NCI-H345 treated with DMSO at 0.1 percent for 48 hours (cell line): ENCODE measurements at regions not wholly inside any gene's neighbourhood (a gene's known extent, or its start where the extent isn't known, plus 50 kb on each side); places are given as distances from the start of the nearest gene placed in this dataset.
"Not testable (repeated sequence)": the region's sequence is repeated elsewhere in the genome, so short reads cannot be mapped to it uniquely, and the experiment has no call there.

Experiments
- DNase-seq: peaks from one replicate; lab custom pipeline; 2025; ENCODE audit not compliant: unreplicated experiment; lab: John Stamatoyannopoulos, UW

DNA sequence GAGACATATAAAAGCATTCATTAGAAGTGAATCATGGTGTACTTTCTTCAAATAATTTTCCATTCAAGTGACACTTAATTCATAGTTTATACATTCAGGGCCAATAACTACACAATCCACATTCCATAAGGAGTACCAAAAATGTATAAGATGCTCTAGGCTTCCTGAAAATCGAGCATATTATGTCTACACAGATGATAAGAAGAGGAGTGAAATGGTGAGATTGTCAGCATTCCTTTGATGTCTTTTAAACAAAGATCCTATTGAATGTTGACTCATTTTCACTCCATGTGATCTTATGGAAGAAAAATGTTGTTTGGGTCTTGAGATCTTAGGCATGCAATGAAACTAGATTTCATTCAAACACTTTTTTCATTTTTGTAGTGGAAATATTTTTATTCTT, 843.2 kb downstream of the KCNA4 start:
- no peak for DNase-seq

DNA sequence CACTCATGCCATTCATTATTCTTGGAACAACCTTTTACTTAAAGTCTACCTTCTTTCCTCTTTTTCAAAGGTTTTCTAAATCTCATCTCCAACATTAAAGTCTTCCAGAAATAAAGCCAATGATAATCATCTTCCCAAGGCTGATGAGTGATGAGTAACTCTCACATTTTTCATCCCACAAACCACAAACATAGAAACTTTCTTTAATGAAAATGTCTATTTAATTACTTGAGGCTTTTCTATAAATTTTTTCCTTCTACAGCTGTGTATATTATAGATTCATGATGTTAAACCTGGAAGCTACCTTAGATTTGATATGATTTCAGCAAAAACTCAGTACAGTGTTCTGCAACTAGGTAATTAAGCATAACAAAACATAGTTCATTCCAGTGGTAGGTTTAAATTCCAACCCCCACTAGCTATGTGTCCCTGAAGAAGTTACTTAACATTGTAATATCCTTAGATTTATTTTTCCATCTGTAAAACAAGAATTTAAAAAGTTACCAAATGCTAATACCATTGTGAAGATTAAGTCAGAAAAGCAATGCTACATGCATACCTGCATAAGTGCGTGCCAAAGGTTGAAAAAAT, 845.4 kb downstream of the KCNA4 start:
- DNase-seq: no peak

DNA sequence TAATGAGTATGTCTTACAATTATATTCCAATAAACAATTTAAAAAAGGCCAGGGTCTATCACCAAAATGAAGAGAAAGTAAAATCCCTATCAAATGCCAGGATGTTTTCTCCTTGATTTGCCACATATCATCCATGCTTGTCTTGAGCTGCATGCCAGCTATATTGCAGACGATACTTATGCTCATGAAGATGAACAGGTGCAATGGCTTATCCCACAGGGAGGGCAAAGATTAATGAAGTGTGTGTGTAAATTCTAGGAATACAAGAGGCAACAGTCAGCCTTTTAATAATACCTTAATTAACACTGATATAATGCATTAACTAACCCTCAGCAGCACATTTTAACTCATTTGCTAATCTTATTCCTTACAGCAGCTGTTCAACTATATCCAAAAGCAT, 850.5 kb downstream of the KCNA4 start:
- no peak for DNase-seq

DNA sequence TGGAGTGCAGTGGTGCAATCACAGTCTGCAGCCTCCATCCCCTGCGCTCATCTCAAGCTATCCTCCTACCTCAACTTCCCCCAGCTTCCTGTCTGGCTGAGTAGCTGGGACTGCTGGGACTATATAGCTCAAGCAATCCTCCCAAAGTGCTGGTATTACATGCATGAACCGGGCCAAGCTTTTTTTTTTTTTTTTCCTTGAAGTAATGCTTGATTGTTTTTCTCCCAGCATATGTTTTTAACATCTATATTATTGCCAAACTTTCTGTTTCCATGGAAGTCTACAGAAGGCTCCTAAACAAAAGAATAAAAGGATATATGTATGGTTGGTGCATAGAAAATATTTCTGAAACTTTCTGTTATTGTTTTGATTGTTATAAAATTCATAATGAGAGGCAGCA, 853.6 kb downstream of the KCNA4 start:
- no peak for DNase-seq

DNA sequence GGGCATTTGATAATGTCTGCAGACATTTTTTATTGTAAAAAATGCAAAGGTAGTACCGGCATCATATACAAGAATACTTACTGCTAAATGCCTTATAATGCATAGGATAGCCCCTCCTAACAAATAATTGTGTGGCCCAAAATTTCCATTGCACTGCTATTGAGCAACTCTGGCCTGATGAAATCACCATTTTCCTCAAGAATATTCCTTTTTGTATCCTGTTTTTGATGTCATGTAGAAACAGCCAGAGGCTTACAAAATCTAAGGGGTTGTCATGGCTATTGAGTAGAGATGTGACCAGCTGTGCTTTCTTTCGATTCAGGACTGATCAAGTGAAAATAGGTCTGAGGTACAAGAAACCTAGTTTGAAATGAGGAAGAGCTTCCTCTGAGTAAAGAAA, 854.3 kb downstream of the KCNA4 start:
- no peak for DNase-seq

DNA sequence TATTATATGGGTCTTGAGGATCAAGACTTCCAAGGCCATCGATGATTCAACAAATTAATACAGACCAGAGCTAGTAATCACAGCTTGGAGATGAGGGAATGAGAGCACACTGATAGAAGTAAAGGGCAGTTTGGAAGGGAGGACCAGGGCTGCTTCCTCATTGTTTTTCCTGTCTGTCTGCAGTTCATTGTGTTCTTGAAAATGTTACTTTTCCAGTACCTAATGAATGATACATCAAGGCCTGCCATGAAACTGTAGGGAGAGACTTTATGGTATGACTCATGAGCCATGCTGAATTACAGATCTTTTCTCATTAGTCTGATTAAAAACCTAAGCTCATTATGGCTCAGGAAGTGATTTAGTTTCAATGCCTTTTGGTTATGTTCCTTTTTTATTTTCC, 855.6 kb downstream of the KCNA4 start:
- DNase-seq: no peak

DNA sequence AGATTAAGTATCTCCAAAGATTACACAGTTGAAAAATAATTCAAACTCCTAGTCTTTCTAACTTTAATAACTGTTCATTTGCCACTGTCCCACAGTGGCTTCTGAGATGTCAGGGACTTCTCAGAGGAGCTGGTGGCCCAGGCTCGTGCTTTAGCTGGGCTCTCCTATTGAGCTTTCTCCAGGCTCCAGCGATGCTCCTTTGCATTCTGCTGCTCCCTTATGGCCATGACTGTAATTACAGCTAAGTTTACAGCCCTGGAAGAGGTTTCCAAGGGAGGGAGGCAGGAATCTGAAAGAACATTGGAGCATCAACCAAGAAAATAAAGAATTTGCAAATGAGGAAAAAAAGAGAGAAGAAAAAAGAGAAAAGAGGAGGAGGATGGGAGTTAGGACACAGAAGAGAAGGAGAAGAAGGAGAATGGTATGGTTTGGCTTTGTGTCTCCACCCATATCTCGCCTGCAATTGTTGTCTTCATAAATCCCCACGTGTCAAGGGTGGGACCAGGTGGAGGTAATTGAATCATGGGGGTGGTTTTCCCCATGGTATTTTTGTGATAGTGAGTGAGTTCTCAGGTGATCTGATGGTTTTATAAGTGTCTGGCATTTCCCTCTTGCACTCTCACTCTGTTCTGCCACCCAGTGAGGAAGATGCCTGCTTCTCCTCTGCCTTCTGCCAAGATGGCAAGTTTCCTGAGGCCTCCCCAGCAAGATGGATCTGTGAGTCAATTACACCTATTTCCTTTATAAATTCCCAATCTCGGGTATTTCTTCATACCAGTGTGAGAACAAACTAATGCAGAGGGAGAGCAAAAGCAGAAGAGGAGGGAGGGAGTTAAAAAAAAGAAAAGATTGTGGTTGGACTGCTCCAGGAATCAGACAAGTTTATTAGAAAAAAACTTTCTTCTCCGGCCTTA, 857.0 kb downstream of the KCNA4 start:
- peak; percentile 44 for DNase-seq

DNA sequence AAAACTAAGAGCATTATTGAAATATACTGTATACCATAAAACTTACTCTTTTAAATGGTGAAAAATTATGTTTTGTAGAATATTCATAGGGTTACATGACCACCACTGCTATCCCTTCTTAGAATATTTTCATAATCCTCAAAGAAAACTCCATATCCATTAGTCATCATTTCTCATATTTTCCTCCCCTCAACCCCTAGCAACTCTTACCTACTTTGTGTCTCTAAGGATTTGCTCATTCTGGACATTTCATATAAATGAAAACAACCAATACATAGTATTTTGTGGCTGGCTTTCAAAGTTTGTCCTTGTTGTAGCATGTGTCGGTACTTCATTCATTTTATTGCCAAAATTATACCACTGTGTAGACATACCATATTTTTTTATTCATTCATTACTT, 863.8 kb downstream of the KCNA4 start:
- no peak for DNase-seq

DNA sequence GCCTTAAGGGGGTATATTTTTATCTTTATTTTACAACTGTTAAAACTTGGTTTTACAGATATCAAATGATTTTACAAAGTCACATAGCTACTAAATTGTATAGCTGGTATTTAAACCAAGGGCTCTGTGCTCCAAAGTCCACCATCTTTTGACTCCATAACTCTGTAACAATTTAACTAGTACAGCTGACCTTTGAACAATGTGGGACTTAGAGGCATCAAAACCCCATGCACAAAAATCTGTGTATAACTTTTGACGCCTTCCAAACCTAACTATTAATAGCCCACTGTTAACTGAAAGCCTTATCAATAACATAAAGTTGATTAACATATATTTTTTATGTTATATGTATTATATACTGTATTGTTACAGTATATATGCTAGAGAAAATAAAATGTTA, 874.3 kb downstream of the KCNA4 start:
- not testable (repeated sequence) for DNase-seq

DNA sequence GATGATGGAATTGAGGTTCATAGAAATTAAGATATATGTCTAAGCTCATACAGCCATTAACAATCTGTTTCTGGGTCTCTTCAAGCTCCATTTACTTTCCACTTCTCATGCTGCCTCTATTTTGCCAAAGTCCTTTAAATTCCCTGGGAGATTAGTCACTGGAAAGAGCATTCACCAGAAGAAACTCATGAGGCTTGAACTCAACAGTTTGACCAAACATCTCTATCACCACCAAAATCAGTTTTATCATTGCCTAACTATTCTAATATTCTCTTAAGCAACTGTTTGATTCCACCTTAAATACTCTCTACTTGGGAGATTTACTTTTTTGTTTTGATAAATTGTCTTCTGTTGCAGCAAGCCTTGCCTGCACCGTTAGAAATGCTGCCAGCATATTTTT, 881.3 kb downstream of the KCNA4 start:
- no peak for DNase-seq

DNA sequence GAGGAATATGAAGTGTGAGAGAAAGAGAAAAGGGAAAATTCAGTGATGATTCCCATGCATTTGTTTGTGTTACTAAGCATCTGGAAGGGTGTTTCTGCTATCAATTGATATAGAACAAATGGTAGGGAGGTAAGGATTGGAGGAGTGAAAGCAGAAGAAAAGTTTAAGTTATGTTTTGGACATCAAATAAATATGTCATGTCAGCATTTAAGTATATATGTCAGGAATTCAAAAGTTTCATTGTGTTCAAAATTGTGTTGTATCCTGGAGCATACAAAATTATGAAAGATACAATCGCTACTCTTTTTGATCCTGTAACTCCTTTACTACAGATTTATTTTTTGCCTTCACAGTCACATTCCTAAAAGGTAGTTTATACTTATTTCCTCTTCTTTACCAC, 885.8 kb downstream of the KCNA4 start:
- no peak for DNase-seq

DNA sequence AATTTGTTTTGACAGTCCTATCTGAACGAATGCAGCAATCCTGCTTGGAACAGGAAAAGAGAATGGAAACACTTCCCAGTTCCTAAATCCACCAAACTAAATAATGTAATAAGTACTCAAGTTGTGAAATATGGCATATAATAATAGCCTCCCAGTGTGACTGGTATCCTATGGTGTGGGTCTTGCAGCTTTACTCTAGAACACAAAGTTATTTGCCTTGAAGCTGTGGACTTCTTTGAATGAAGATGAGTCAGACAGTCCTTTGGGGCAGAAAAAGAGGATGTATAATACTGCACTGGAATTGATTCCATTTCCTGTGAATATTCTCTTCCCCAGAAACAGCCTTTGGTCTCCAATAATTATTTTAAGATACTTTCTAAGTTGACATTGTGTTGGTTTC, 887.0 kb downstream of the KCNA4 start:
- DNase-seq: no peak

DNA sequence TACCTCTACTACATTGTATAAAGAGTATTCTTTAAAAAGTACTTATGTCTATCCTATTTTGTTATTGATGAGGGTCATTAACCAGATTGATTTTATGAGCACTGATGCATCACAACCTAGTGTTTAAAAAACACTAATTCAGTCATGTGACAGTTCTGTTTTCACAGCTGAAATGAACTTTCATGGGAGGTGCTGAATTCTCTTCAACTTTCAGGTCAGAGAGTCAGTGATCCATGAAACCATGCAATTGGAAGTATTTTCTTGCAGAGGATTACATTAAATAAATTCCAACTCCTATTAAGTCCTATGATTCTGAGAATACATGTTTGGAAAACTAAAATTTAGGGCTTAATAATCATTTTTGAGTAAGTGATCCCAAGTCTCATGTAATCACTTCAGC, 889.4 kb downstream of the KCNA4 start:
- DNase-seq: no peak

DNA sequence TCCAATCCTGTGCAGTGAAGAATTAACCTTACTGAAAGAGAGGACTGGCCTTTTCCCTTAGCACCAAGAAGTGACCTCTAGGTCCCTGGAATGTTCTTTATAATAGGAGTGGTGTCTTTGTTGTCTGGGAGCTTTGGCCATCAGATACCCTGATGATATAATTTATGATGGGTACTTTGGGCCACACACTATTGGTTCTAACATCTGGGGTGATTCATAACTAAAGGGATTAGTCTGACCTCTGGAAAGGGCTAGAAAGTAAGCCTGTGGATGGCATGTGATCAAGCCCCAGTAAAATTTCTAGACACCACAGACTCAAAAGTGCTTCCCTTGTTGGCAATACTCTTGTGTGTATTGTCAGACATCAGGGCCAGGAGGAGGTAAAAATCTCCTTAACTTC, 891.2 kb downstream of the KCNA4 start:
- DNase-seq: no peak

DNA sequence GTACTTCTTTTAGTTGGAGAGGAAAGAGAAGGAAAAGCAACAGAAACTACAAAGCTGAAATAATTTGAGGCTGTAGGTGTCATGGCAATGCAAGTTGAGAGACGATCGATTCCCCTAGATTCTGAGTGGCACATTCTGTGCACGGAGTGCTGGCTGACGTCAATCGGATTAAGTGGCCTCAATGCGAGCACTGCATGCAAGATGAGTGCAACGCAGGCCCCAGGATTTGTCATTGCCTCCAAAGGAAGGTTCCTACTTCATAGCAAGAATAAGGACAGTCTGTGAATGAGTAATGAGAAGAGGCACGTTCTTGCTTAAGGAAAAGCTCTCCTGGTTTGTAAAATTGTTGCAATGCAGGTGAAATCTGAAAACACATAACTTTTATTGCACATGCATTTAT, 892.4 kb downstream of the KCNA4 start:
- no peak for DNase-seq

DNA sequence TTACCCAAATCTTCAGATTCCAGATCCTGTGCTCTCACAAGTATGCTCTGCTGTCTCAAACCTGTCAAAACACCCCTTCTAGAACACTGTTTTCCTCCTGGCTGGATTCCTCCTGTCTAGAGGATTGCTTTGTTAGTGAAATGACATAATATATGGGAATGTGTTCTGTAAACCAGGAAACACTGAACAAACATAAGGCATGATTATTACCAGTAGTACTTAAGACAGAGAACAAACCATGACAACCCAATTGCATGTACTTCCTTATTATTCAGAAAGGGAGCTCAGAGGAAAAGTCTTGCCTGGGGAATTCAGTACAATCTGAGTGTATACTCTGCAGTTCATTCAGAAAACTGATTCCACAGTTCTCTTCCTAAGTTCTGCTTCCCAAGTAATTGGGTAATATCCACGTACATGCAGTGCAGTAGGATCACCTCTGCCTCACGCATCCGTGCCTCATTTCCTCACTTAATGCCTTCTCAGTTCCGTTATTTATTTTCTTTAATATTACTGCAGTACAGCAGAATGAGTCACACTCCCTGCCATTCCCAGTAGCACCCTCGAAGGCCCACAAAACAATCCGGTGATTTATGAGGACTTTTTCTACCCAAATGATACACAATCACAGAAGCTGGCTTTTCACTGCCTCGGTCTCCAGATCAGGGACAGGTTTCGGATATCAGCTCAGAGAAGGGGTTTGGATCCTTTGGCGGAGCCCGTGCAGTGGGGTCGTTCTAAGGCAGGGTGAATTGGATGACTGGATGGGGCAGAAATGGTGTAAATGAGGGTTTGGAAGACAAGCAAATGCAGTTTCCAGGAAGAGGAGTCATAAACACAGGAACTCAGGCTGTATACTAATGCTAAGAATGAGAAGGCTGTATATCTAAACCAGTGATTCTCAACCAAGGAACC, 896.9 kb downstream of the KCNA4 start:
- no peak for DNase-seq

DNA sequence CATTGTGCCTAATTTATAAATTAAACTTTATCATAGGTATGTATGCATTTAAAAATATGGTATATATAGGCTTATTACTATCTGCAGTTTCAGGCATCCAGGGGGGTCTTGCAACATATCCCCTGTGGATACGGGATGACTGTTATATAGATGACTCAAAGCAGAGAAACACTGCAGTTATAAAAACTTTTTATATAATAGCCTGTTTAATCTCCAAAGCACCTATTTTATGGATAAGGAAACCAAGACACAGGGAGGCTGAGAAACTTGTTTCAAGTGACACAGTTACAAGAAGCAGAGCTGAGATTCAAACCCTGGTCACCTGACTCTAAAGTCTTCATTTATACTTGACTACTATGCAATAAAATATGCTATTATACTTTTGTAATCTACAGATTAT, 897.7 kb downstream of the KCNA4 start:
- DNase-seq: no peak

DNA sequence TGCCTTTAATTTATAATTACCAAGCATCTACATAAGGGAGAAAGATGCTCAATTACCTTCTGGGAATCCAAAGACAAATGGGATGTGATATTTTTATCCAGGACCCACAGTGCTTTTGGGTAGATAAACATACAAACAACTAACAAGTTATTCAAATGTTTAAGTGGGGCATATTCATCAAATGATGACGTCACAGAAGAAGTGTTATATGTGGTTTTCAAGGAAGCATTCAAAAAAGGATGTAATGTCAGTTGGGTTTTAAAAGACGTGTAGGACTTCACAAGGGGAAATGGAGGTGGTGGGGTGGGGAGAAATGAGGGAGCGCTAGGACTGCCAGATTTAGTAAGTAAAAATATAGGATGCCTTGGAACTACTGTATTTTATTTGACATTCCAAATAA, 915.9 kb downstream of the KCNA4 start:
- DNase-seq: no peak

DNA sequence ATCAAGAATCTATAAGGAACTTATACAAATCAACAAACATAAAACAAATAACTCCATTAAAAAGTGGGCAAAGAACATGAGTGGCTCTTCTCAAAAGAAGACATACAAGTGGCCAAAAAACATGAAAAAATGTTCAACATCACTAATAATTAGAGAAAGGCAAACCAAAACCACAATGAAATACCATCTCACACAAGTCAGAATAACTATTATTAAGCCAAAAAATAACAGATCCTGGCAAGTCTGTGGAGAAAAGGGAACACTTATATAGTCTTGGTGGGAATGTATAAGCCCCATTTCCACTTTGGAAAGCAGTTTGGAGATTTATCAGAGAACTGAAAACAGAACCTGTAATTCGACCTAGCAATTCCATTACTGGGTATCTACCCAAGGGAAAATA, 921.0 kb downstream of the KCNA4 start:
- no peak for DNase-seq

DNA sequence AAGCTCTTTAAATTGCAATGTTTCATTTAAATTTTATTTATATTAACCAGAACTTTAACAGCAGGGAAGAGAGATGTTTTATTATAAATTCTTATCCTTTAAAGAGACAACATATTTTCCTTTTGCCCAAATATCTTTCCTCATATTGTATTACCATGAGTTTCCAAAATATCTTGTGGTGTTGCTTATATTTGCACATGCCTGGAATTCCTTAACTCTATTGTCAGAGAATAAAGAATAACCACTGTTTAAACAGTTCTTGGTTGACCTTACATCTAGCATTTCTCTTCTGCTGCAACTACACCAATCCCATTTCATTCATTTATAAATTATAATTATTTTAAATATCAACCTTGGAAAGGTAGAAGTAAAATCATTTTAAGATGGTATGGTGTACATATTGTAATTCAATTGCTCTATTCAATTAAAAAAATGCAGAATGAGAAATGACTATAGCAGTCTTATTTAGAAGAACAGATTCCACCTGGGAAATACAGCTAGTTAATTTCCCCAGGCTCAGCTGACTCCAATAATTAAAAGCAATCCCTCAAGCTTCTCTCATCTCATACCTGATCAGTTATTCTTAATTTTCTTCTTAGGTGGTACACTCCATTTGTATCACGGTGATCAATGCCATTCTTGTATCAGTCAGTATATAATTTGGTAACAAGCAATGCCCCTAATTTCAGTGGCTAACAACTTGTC, 923.3 kb downstream of the KCNA4 start:
- DNase-seq: no peak

DNA sequence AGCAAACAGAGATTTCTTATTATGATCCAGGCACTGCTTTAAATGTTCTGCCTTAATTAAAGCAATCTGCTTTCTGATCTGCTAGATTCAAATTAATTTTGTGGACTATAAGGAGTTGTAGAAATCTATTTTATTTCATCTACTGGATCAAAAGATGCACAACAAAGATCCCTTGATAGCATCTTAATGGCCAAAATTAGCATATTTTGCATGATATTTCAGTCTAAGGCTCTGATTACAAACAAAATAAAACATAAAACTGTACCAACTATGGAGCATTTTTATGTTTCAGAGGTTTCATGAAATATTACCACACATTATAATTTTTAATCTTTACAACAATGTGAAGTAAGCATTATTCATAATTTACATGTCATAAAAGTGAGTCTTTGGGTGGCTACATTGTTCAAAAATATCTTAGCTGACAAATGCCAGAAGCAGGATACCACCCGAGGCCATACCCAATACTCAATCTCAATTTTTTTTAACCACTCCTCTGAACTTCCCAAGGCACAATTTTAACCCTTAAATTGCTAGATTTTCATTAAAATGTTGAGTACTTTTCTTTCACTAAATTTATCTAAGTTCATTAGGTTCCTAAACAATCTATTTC, 929.5 kb downstream of the KCNA4 start:
- no peak for DNase-seq
